GM23338 (cell line): ENCODE measurements at regions not wholly inside any gene's neighbourhood (a gene's known extent, or its start where the extent isn't known, plus 50 kb on each side); places are given as distances from the start of the nearest gene placed in this dataset.

Experiments used
- ATAC-seq: fragments of 200-7000 bp; cut with Tn5 transposase; 3 replicates; pipeline ENCODE4 v1.9.1; 2020
- DNase-seq: peaks from one replicate; pipeline ENCODE4 v3.0.0-alpha.2; 2015; ENCODE audit warnings: low spot score
- H2AFZ ChIP-seq: fragments of 200-600 bp; sonication (generic); 2 replicates; pipeline ENCODE4 v1.8.0; 2016; ENCODE audit warnings: antibody characterized with exemption, mild to moderate bottlenecking, moderate library complexity
- H3F3A ChIP-seq: fragments of 200-600 bp; sonication (generic); replicated peaks from 2 replicates; pipeline ENCODE4 v1.8.0; 2017; ENCODE audit warnings: antibody characterized with exemption, mixed run types, low read depth
- H3K27ac ChIP-seq: fragments of 200-600 bp; sonication (generic); 2 replicates; pipeline ENCODE4 v1.6.1; 2016; ENCODE audit warnings: low read depth
- H3K27me3 ChIP-seq: fragments of 200-600 bp; sonication (generic); 2 replicates; pipeline ENCODE4 v1.8.0; 2016; ENCODE audit warnings: mild to moderate bottlenecking, mixed run types, moderate library complexity; ENCODE audit not compliant: insufficient read depth
- H3K36me3 ChIP-seq: fragments of 200-600 bp; sonication (generic); 2 replicates; pipeline ENCODE4 v1.8.0; 2016; ENCODE audit warnings: mild to moderate bottlenecking; ENCODE audit not compliant: insufficient read depth
- H3K4me1 ChIP-seq: fragments of 200-600 bp; sonication (generic); 2 replicates; pipeline ENCODE4 v1.8.0; 2016; ENCODE audit warnings: mild to moderate bottlenecking, moderate library complexity; ENCODE audit not compliant: insufficient read depth
- H3K4me2 ChIP-seq: fragments of 200-600 bp; sonication (generic); 2 replicates; pipeline ENCODE4 v1.7.1; 2017; ENCODE audit warnings: mixed run types
- H3K4me3 ChIP-seq: fragments of 200-600 bp; sonication (generic); 2 replicates; pipeline ENCODE4 v1.6.1; 2016; ENCODE audit warnings: mixed run types
- H3K79me2 ChIP-seq: fragments of 200-600 bp; sonication (generic); replicated peaks from 2 replicates; pipeline ENCODE4 v1.8.0; 2017; ENCODE audit warnings: mild to moderate bottlenecking; ENCODE audit not compliant: insufficient read depth
- H3K9me2 ChIP-seq: fragments of 200-600 bp; sonication (generic); 2 replicates; pipeline ENCODE4 v1.8.0; 2017; ENCODE audit not compliant: insufficient read depth
- H4K20me1 ChIP-seq: fragments of 200-600 bp; sonication (generic); replicated peaks from 2 replicates; pipeline ENCODE4 v1.8.0; 2017; ENCODE audit warnings: mild to moderate bottlenecking; ENCODE audit not compliant: insufficient read depth
- H3K27ac Mint-ChIP-seq: 2 replicates; pipeline ENCODE4 v1.8.0; 2020; ENCODE audit warnings: inconsistent platforms, mild to moderate bottlenecking, moderate library complexity, mixed read lengths
- H3K27me3 Mint-ChIP-seq: 3 replicates; pipeline ENCODE4 v1.8.0; 2022; ENCODE audit warnings: low read depth, mild to moderate bottlenecking, moderate library complexity, mixed read lengths, inconsistent platforms; ENCODE audit not compliant: insufficient read depth, poor library complexity
- H3K36me3 Mint-ChIP-seq: 3 replicates; pipeline ENCODE4 v1.8.0; 2021; ENCODE audit warnings: low read depth, mild to moderate bottlenecking, inconsistent platforms, moderate library complexity, mixed read lengths
- H3K4me1 Mint-ChIP-seq: 3 replicates; pipeline ENCODE4 v1.8.0; 2020; ENCODE audit warnings: mild to moderate bottlenecking, inconsistent platforms, mixed read lengths
- H3K4me3 Mint-ChIP-seq: 3 replicates; pipeline ENCODE4 v1.8.0; 2021; ENCODE audit warnings: moderate library complexity, mild to moderate bottlenecking, inconsistent platforms, mixed read lengths
- H3K9me3 Mint-ChIP-seq: 3 replicates; pipeline ENCODE4 v1.8.0; 2020; ENCODE audit warnings: moderate library complexity, mild to moderate bottlenecking, inconsistent platforms, mixed read lengths
- CREB1 ChIP-seq: fragments of 250-450 bp; sonication (Bioruptor Pico); IDR thresholded peaks from 2 replicates; pipeline ENCODE4 v1.5.0; 2020; ENCODE audit warnings: low read depth, mild to moderate bottlenecking, moderate library complexity
- EZH2 ChIP-seq: fragments of 200-600 bp; sonication (generic); IDR thresholded peaks from one replicate; pipeline ENCODE4 v1.8.0; 2017; ENCODE audit warnings: antibody characterized with exemption, mild to moderate bottlenecking, low read depth; ENCODE audit not compliant: unreplicated experiment
- EZH2phosphoT487 ChIP-seq: fragments of 200-600 bp; sonication (generic); IDR thresholded peaks from one replicate; pipeline ENCODE4 v1.8.1; 2018; ENCODE audit warnings: antibody characterized with exemption; ENCODE audit not compliant: unreplicated experiment
- JUNB ChIP-seq: IDR thresholded peaks from one replicate; pipeline ENCODE4 v1.6.1; 2016; ENCODE audit warnings: antibody characterized with exemption; ENCODE audit not compliant: unreplicated experiment
- NANOG ChIP-seq: IDR thresholded peaks from 2 replicates; pipeline ENCODE4 v1.6.1; 2016; ENCODE audit warnings: antibody characterized with exemption, borderline replicate concordance
- POLR2AphosphoS5 ChIP-seq: IDR thresholded peaks from 2 replicates; pipeline ENCODE4 v1.6.1; 2016; ENCODE audit warnings: antibody characterized with exemption, low read depth
- STAT1 ChIP-seq: IDR thresholded peaks from one replicate; pipeline ENCODE4 v1.6.1; 2016; ENCODE audit warnings: antibody characterized with exemption; ENCODE audit not compliant: unreplicated experiment
- ZNF114 ChIP-seq: fragments of 250-450 bp; sonication (Bioruptor Pico); IDR thresholded peaks from 2 replicates; pipeline ENCODE4 v1.5.0; 2020; ENCODE audit warnings: mild to moderate bottlenecking, moderate library complexity
- ZNF331 ChIP-seq: fragments of 250-450 bp; sonication (Bioruptor Pico); IDR thresholded peaks from 2 replicates; pipeline ENCODE4 v1.5.0; 2020; ENCODE audit warnings: low read depth, mild to moderate bottlenecking, moderate library complexity
- TF ChIP-seq, protein P1 (sequence below), 2 experiments: fragments of 200-600 bp in 1 of 2; sonication (generic) in 1 of 2; conservative IDR thresholded peaks; 2 replicates each; pipeline versions ENCODE4 v1.5.1 to v1.6.1; 2016 to 2017; ENCODE audit warnings: antibody characterized with exemption in 2 of 2, low read depth in 2 of 2, mild to moderate bottlenecking in 2 of 2, moderate library complexity in 1 of 2
- TF ChIP-seq, protein P2 (sequence below): fragments of 250-450 bp; sonication (Bioruptor Pico); IDR thresholded peaks from 2 replicates; pipeline ENCODE4 v1.5.0; 2020; ENCODE audit warnings: mild to moderate bottlenecking, moderate library complexity

DNA sequence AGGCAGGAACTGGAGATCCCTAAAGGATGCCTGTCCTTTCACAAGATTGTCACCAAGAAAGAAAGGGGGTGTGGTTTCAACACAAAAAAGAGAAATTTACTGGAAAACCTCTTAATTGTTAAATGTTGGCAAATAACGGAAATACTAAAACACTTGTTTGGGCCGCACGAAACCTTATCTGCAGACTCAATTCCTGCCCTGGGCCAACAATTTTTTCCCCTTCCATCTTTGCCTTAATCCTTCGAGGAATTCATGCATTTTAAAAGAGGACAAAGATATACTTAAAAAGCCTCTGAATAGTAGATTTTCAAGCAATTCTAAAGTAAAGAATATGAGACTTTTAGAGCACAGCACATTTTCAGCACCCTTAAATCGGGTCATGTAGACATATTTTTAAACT lies 366.2 kb downstream of the DUSP6 start:
- no peaks in the 10 kb centered on the region for H3K27me3 Mint-ChIP-seq
- no peak overlapping the region for H3K4me3 Mint-ChIP-seq
- peaks cover 9% of the 10 kb centered on the region for H3K4me1 Mint-ChIP-seq
- no peaks in the 10 kb centered on the region for H3F3A ChIP-seq
- no peaks in the 10 kb centered on the region for H3K27me3 ChIP-seq
- no peaks in the 10 kb centered on the region for H3K36me3 ChIP-seq
- no peaks in the 10 kb centered on the region for H3K36me3 Mint-ChIP-seq
- no peak for DNase-seq
- ATAC-seq = no peak
- H2AFZ ChIP-seq = peak overlapping the region; percentile 2; the same call in 1 of the 2 replicates
- no peak overlapping the region for H3K4me3 ChIP-seq
- H3K9me3 Mint-ChIP-seq = no peaks in the 10 kb centered on the region
- H3K4me2 ChIP-seq = no peak overlapping the region
- no peak overlapping the region for H3K27ac ChIP-seq
- TF ChIP-seq, protein P1, sequence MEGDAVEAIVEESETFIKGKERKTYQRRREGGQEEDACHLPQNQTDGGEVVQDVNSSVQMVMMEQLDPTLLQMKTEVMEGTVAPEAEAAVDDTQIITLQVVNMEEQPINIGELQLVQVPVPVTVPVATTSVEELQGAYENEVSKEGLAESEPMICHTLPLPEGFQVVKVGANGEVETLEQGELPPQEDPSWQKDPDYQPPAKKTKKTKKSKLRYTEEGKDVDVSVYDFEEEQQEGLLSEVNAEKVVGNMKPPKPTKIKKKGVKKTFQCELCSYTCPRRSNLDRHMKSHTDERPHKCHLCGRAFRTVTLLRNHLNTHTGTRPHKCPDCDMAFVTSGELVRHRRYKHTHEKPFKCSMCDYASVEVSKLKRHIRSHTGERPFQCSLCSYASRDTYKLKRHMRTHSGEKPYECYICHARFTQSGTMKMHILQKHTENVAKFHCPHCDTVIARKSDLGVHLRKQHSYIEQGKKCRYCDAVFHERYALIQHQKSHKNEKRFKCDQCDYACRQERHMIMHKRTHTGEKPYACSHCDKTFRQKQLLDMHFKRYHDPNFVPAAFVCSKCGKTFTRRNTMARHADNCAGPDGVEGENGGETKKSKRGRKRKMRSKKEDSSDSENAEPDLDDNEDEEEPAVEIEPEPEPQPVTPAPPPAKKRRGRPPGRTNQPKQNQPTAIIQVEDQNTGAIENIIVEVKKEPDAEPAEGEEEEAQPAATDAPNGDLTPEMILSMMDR (conservative IDR thresholded peaks at IDR 0.05; ENCODE audit: low read depth in 2 of 2) = no peak
- H3K27ac Mint-ChIP-seq = no peak overlapping the region
- H3K4me1 ChIP-seq = 0 out of 2 replicates have a peak, but pooled peaks cover 13% of the 10 kb centered on the region
- no peaks in the 10 kb centered on the region for H3K9me2 ChIP-seq
- no peaks in the 10 kb centered on the region for H3K79me2 ChIP-seq
- H4K20me1 ChIP-seq = no peaks in the 10 kb centered on the region

DNA sequence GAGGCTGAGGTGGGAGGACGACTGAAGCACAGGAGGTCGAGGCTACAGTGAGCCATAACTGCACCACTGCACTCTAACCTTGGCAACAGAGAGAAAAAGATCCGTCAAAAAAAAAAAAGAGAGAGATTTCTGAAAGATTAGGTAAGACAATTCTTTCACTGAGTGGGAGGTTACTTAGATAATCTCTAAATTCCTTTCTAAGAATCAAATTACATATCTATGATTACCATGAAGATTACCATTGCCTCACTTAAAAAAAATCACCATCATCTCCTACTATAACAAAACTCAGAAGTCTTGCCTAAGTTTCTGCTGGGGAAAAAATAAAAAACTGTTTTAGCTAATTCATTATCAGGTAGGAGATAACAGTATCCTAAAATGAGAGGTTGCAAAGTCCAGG lies 366.7 kb downstream of the DUSP6 start:
- Histone ChIP-seq H3K9me2 (peaks cover under 1% of the 10 kb centered on the region; the same call in 1 of the 2 replicates), H3K4me1 (0 out of 2 replicates have a peak, but pooled peaks cover 13% of the 10 kb centered on the region), H4K20me1 (no peaks in the 10 kb centered on the region), H3K27ac (no peak overlapping the region), H3K36me3 (no peaks in the 10 kb centered on the region), H3K27me3 (no peaks in the 10 kb centered on the region), H3K4me3 (no peak overlapping the region), H3F3A (no peaks in the 10 kb centered on the region), H3K79me2 (no peaks in the 10 kb centered on the region), H2AFZ (peak overlapping the region; percentile 2; the same call in 1 of the 2 replicates), H3K4me2 (no peak overlapping the region)
- no peaks in the 10 kb centered on the region for H3K9me3 Mint-ChIP-seq
- ATAC-seq (no peak), DNase-seq (no peak)
- no peak overlapping the region for H3K27ac Mint-ChIP-seq
- no peaks in the 10 kb centered on the region for H3K27me3 Mint-ChIP-seq
- H3K36me3 Mint-ChIP-seq = no peaks in the 10 kb centered on the region
- no peak overlapping the region for H3K4me3 Mint-ChIP-seq
- peaks cover 9% of the 10 kb centered on the region for H3K4me1 Mint-ChIP-seq
- TF ChIP-seq EZH2 = no peak
- no peak for TF ChIP-seq POLR2AphosphoS5
- TF ChIP-seq, protein P2, sequence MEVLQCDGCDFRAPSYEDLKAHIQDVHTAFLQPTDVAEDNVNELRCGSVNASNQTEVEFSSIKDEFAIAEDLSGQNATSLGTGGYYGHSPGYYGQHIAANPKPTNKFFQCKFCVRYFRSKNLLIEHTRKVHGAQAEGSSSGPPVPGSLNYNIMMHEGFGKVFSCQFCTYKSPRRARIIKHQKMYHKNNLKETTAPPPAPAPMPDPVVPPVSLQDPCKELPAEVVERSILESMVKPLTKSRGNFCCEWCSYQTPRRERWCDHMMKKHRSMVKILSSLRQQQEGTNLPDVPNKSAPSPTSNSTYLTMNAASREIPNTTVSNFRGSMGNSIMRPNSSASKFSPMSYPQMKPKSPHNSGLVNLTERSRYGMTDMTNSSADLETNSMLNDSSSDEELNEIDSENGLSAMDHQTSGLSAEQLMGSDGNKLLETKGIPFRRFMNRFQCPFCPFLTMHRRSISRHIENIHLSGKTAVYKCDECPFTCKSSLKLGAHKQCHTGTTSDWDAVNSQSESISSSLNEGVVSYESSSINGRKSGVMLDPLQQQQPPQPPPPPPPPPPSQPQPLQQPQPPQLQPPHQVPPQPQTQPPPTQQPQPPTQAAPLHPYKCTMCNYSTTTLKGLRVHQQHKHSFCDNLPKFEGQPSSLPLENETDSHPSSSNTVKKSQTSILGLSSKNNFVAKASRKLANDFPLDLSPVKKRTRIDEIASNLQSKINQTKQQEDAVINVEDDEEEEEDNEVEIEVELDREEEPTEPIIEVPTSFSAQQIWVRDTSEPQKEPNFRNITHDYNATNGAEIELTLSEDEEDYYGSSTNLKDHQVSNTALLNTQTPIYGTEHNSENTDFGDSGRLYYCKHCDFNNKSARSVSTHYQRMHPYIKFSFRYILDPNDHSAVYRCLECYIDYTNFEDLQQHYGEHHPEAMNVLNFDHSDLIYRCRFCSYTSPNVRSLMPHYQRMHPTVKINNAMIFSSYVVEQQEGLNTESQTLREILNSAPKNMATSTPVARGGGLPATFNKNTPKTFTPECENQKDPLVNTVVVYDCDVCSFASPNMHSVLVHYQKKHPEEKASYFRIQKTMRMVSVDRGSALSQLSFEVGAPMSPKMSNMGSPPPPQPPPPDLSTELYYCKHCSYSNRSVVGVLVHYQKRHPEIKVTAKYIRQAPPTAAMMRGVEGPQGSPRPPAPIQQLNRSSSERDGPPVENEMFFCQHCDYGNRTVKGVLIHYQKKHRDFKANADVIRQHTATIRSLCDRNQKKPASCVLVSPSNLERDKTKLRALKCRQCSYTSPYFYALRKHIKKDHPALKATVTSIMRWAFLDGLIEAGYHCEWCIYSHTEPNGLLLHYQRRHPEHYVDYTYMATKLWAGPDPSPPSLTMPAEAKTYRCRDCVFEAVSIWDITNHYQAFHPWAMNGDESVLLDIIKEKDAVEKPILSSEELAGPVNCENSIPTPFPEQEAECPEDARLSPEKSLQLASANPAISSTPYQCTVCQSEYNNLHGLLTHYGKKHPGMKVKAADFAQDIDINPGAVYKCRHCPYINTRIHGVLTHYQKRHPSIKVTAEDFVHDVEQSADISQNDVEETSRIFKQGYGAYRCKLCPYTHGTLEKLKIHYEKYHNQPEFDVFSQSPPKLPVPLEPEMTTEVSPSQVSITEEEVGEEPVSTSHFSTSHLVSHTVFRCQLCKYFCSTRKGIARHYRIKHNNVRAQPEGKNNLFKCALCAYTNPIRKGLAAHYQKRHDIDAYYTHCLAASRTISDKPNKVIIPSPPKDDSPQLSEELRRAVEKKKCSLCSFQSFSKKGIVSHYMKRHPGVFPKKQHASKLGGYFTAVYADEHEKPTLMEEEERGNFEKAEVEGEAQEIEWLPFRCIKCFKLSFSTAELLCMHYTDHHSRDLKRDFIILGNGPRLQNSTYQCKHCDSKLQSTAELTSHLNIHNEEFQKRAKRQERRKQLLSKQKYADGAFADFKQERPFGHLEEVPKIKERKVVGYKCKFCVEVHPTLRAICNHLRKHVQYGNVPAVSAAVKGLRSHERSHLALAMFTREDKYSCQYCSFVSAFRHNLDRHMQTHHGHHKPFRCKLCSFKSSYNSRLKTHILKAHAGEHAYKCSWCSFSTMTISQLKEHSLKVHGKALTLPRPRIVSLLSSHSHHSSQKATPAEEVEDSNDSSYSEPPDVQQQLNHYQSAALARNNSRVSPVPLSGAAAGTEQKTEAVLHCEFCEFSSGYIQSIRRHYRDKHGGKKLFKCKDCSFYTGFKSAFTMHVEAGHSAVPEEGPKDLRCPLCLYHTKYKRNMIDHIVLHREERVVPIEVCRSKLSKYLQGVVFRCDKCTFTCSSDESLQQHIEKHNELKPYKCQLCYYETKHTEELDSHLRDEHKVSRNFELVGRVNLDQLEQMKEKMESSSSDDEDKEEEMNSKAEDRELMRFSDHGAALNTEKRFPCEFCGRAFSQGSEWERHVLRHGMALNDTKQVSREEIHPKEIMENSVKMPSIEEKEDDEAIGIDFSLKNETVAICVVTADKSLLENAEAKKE (CRISPR knock-in tag) = no peak
- TF ChIP-seq NANOG = no peak
- no peak for TF ChIP-seq ZNF114 (CRISPR knock-in tag)
- TF ChIP-seq JUNB = no peak
- no peak for TF ChIP-seq ZNF331 (CRISPR knock-in tag)
- no peak for TF ChIP-seq EZH2phosphoT487
- TF ChIP-seq CREB1 = no peak
- TF ChIP-seq, protein P1 (conservative IDR thresholded peaks at IDR 0.05; ENCODE audit: low read depth in 2 of 2) = no peak
- TF ChIP-seq STAT1 = no peak
